ENCODE measurements at regions not wholly inside any gene's neighbourhood (a gene's known extent, or its start where the extent isn't known, plus 50 kb on each side); places are given as distances from the start of the nearest gene placed in this dataset.

- TF ChIP-seq CTCF (IDR thresholded peaks at IDR 0.05): no peak
- TF ChIP-seq ZFX (IDR thresholded peaks at IDR 0.05; ENCODE audit: borderline replicate concordance): no peak
These were observed 224.5 kb downstream of the SP3 start for GRCh38 chr2:173740639-173741038.
